A549 (cell line): ENCODE measurements at regions not wholly inside any gene's neighbourhood (a gene's known extent, or its start where the extent isn't known, plus 50 kb on each side); places are given as distances from the start of the nearest gene placed in this dataset.

ENCODE experiments used
- ATAC-seq, 2 experiments: fragments of 200-7000 bp in 1 of 2; fragments of >200 bp in 1 of 2; cut with Nextera tagmentation in 1 of 2; cut with Tn5 transposase in 1 of 2; 3 replicates each; pipeline versions ENCODE4 v1.8.0 to v1.9.1; 2018 to 2020; ENCODE audit warnings: mild to moderate bottlenecking in 1 of 2, moderate library complexity in 1 of 2
- CTCF ChIA-PET: fragments of 300-600 bp; sonication (Branson Sonifier 250); formaldehyde crosslinking; extraction: SDS; loops from one replicate; lab custom pipeline; 2021; ENCODE audit warnings: antibody characterized with exemption, inconsistent platforms; lab: Yijun Ruan, JAX
- POLR2A ChIA-PET: fragments of 350-600 bp; formaldehyde crosslinking; extraction: SDS; loops from one replicate; lab custom pipeline; 2021; ENCODE audit warnings: antibody characterized with exemption, inconsistent platforms; lab: Yijun Ruan, JAX
- DNase-seq, 2 experiments: peaks; one replicate each; pipeline versions ENCODE4 v3.0.0 to v3.0.0-alpha.2; 2011 to 2016; ENCODE audit warnings: low read depth in 1 of 2, low spot score in 1 of 2
- FAIRE-seq: peaks from 2 replicates; lab custom pipeline; 2011; peaks lifted over from hg19 to GRCh38; lab: Jason Lieb, UNC
- H3K27ac ChIP-seq, 2 experiments: fragments of >200 bp; sonication (Bioruptor Twin); formaldehyde crosslinking; 3 replicates each; pipeline ENCODE4 v1.5.1; 2016 to 2017
- H3K4me1 ChIP-seq: fragments of >200 bp; sonication (Bioruptor Twin); formaldehyde crosslinking; 3 replicates; pipeline ENCODE4 v1.6.1; 2016
- H3K4me2 ChIP-seq: fragments of >200 bp; sonication (Bioruptor Twin); formaldehyde crosslinking; 3 replicates; pipeline ENCODE4 v1.6.1; 2016
- H3K4me3 ChIP-seq: fragments of >200 bp; sonication (Bioruptor Twin); formaldehyde crosslinking; 3 replicates; pipeline ENCODE4 v1.5.1; 2016
- H3K9me3 ChIP-seq: fragments of >200 bp; sonication (Bioruptor Twin); formaldehyde crosslinking; 3 replicates; pipeline ENCODE4 v1.6.1; 2016
- EHMT2 ChIP-seq: fragments of 200-600 bp; sonication (generic); IDR thresholded peaks from 2 replicates; pipeline ENCODE4 v1.6.1; 2016; ENCODE audit warnings: antibody characterized with exemption, low read depth, mild to moderate bottlenecking, moderate library complexity
- FOSB ChIP-seq: fragments of 250-450 bp; sonication (Bioruptor Pico); IDR thresholded peaks from 2 replicates; pipeline ENCODE4 v1.5.0; 2020; ENCODE audit warnings: mild to moderate bottlenecking, moderate library complexity
- HDAC2 ChIP-seq: fragments of 200-600 bp; sonication (generic); IDR thresholded peaks from 2 replicates; pipeline ENCODE4 v1.6.1; 2016
- HES2 ChIP-seq: fragments of >200 bp; sonication (Bioruptor Twin); formaldehyde crosslinking; IDR thresholded peaks from 2 replicates; pipeline ENCODE4 v1.6.1; 2016
- HOXA7 ChIP-seq: fragments of 250-450 bp; sonication (Bioruptor Pico); IDR thresholded peaks from 2 replicates; pipeline ENCODE4 v1.5.0; 2020; ENCODE audit warnings: mild to moderate bottlenecking, moderate library complexity
- JUN ChIP-seq, 2 experiments: fragments of >200 bp; sonication (Bioruptor Twin); formaldehyde crosslinking; IDR thresholded peaks; 2 replicates in 1 of 2; 3 replicates in 1 of 2; pipeline ENCODE4 v1.6.1; 2016 to 2017
- KDM5A ChIP-seq: fragments of 200-600 bp; sonication (generic); IDR thresholded peaks from 2 replicates; pipeline ENCODE4 v1.6.1; 2016; ENCODE audit warnings: antibody characterized with exemption, mild to moderate bottlenecking
- MAZ ChIP-seq: fragments of 150-350 bp; IDR thresholded peaks from 2 replicates; pipeline ENCODE4 v1.6.1; 2014; ENCODE audit warnings: antibody characterized with exemption, low read depth, low read length, borderline replicate concordance
- MYC ChIP-seq: IDR thresholded peaks from 2 replicates; pipeline ENCODE4 v1.6.1; 2012; ENCODE audit warnings: mild to moderate bottlenecking, inconsistent platforms, low read length, improper control_type of control experiment, borderline replicate concordance
- NFE2L2 ChIP-seq: fragments of 150-350 bp; conservative IDR thresholded peaks from 2 replicates; pipeline ENCODE4 v1.6.1; 2014; ENCODE audit warnings: low read length
- NPAS2 ChIP-seq: fragments of 250-450 bp; sonication (Bioruptor Pico); IDR thresholded peaks from 2 replicates; pipeline ENCODE4 v1.8.0; 2022; ENCODE audit warnings: mild to moderate bottlenecking, moderate library complexity, borderline replicate concordance
- NR3C1 ChIP-seq: fragments of >200 bp; sonication (Bioruptor Twin); formaldehyde crosslinking; IDR thresholded peaks from 3 replicates; pipeline ENCODE4 v1.6.1; 2017
- POLR2A ChIP-seq: IDR thresholded peaks from 2 replicates; pipeline ENCODE4 v1.6.1; 2012; ENCODE audit warnings: mild to moderate bottlenecking, low read length
- POLR2AphosphoS2 ChIP-seq: conservative IDR thresholded peaks from 2 replicates; pipeline ENCODE4 v1.6.1; 2012; ENCODE audit warnings: low read length, improper control_type of control experiment, inconsistent platforms
- RAD21 ChIP-seq, 2 experiments: fragments of >200 bp in 1 of 2; sonication (Bioruptor Twin) in 1 of 2; formaldehyde crosslinking in 1 of 2; IDR thresholded peaks in 1 of 2; conservative IDR thresholded peaks in 1 of 2; 2 replicates in 1 of 2; 3 replicates in 1 of 2; pipeline ENCODE4 v1.6.1; 2012 to 2018; ENCODE audit warnings: inconsistent platforms in 1 of 2
- RARB ChIP-seq: fragments of 250-450 bp; sonication (Bioruptor Pico); IDR thresholded peaks from 2 replicates; pipeline ENCODE4 v1.8.0; 2021; ENCODE audit warnings: mild to moderate bottlenecking, moderate library complexity
- RCOR1 ChIP-seq: fragments of 150-350 bp; IDR thresholded peaks from 2 replicates; pipeline ENCODE4 v1.6.1; 2014; ENCODE audit warnings: antibody characterized with exemption, low read length, low read depth
- SREBF2 ChIP-seq: fragments of 450-650 bp; IDR thresholded peaks from 2 replicates; pipeline ENCODE4 v1.6.1; 2014; ENCODE audit warnings: mild to moderate bottlenecking, moderate library complexity
- TFCP2L1 ChIP-seq: fragments of 250-450 bp; sonication (Bioruptor Pico); IDR thresholded peaks from 2 replicates; pipeline ENCODE4 v1.5.0; 2021; ENCODE audit warnings: mild to moderate bottlenecking
- TP53 ChIP-seq: fragments of 250-450 bp; sonication (Bioruptor Pico); IDR thresholded peaks from 2 replicates; pipeline ENCODE4 v1.5.0; 2021; ENCODE audit warnings: mild to moderate bottlenecking, moderate library complexity
- ZC3H11A ChIP-seq: fragments of 450-650 bp; IDR thresholded peaks from 2 replicates; pipeline ENCODE4 v1.6.1; 2014; ENCODE audit warnings: antibody characterized with exemption, mild to moderate bottlenecking
- ZFP36 ChIP-seq: fragments of 450-650 bp; IDR thresholded peaks from 2 replicates; pipeline ENCODE4 v1.6.1; 2014; ENCODE audit warnings: borderline replicate concordance; ENCODE audit not compliant: partially characterized antibody
- ZSCAN20 ChIP-seq: fragments of 250-450 bp; sonication (Bioruptor Pico); IDR thresholded peaks from 2 replicates; pipeline ENCODE4 v1.8.0; 2022; ENCODE audit warnings: mild to moderate bottlenecking, moderate library complexity
- WGBS: methylation state at CpG from one replicate; pipeline ENCODE4 v1.1.6; 2017; ENCODE audit errors: missing lambda C conversion rate; 5-methylcytosine and 5-hydroxymethylcytosine counted together
- TF ChIP-seq, protein P1 (sequence below): IDR thresholded peaks from 2 replicates; pipeline ENCODE4 v1.6.1; 2012
- TF ChIP-seq, protein P2 (sequence below): fragments of 450-650 bp; IDR thresholded peaks from 2 replicates; pipeline ENCODE4 v1.6.1; 2014; ENCODE audit warnings: antibody characterized with exemption
- TF ChIP-seq, protein P3 (sequence below): fragments of >200 bp; sonication (Bioruptor Twin); formaldehyde crosslinking; IDR thresholded peaks from 3 replicates; pipeline ENCODE4 v1.6.1; 2016
- TF ChIP-seq, protein P4 (sequence below): IDR thresholded peaks from 2 replicates; pipeline ENCODE4 v1.6.1; 2012; ENCODE audit warnings: low read depth, borderline replicate concordance
- TF ChIP-seq, protein P5 (sequence below): fragments of 200-600 bp; sonication (generic); IDR thresholded peaks from 2 replicates; pipeline ENCODE4 v1.6.1; 2016; ENCODE audit warnings: antibody characterized with exemption, mild to moderate bottlenecking, moderate library complexity

GRCh38 chr13:73242515-73243015, 183.8 kb downstream of the KLF5 start:
- Histone ChIP-seq H3K4me1 (no peaks in the 10 kb centered on the region), H3K4me3 (no peak overlapping the region)
- TF ChIP-seq ZFP36 (no peak), KDM5A (no peak), POLR2A (no peak), HDAC2 (no peak), EHMT2 (no peak), NR3C1 (no peak), POLR2AphosphoS2 (no peak), FOSB (CRISPR knock-in tag) (no peak), MAZ (no peak), NFE2L2 (no peak), HES2 (no peak)
- TF ChIP-seq, protein P1, sequence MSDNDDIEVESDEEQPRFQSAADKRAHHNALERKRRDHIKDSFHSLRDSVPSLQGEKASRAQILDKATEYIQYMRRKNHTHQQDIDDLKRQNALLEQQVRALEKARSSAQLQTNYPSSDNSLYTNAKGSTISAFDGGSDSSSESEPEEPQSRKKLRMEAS, result no peak
- TF ChIP-seq, protein P2, sequence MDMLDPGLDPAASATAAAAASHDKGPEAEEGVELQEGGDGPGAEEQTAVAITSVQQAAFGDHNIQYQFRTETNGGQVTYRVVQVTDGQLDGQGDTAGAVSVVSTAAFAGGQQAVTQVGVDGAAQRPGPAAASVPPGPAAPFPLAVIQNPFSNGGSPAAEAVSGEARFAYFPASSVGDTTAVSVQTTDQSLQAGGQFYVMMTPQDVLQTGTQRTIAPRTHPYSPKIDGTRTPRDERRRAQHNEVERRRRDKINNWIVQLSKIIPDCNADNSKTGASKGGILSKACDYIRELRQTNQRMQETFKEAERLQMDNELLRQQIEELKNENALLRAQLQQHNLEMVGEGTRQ, result no peak
- TF ChIP-seq, all 56 proteins: peak for 0
- no peak for FAIRE-seq
- H3K4me2 ChIP-seq, result no peak overlapping the region
- no peak for ATAC-seq
- no peak overlapping the region for H3K27ac ChIP-seq
- 75% methylated on average over 2 of the region's 2 CpGs for WGBS
- ChIA-PET CTCF (no interaction called here), POLR2A (no interaction called here)
- DNase-seq, result no peak
- no peaks in the 10 kb centered on the region for H3K9me3 ChIP-seq

DNA sequence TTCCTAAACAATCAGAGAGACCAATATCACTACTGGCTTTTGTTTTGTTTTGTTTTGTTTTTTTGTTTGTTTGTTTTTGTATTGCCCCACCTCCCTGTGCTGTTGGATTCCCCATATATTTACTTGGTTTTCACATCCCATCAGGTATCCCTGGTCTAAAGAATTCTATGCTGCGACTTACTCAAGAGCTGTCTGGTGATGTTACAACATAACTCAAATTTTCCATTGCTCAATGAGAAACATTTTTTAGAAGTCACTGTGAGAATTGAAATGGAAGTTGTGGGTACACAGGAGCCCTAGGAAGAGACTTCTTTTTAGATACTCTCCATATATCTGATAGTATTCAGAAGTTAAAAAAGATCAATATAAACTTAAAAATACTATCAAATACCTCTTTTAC, 181.4 kb downstream of the KLF5 start:
- H3K4me3 ChIP-seq, result no peak overlapping the region

More for the DNA sequence above, 181.4 kb downstream of the KLF5 start:
- 78% methylated on average over 1 of the region's 1 CpG for WGBS
- ATAC-seq (no peak), DNase-seq (no peak), FAIRE-seq (no peak)
- Histone ChIP-seq H3K4me1 (no peaks in the 10 kb centered on the region), H3K9me3 (no peaks in the 10 kb centered on the region), H3K27ac (no peak overlapping the region), H3K4me2 (no peak overlapping the region)
- TF ChIP-seq HOXA7 (CRISPR knock-in tag), result no peak
- TF ChIP-seq, protein P3, sequence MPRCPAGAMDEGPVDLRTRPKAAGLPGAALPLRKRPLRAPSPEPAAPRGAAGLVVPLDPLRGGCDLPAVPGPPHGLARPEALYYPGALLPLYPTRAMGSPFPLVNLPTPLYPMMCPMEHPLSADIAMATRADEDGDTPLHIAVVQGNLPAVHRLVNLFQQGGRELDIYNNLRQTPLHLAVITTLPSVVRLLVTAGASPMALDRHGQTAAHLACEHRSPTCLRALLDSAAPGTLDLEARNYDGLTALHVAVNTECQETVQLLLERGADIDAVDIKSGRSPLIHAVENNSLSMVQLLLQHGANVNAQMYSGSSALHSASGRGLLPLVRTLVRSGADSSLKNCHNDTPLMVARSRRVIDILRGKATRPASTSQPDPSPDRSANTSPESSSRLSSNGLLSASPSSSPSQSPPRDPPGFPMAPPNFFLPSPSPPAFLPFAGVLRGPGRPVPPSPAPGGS, result no peak
- TF ChIP-seq MYC, result no peak
- TF ChIP-seq RCOR1, result no peak
- TF ChIP-seq, protein P4, sequence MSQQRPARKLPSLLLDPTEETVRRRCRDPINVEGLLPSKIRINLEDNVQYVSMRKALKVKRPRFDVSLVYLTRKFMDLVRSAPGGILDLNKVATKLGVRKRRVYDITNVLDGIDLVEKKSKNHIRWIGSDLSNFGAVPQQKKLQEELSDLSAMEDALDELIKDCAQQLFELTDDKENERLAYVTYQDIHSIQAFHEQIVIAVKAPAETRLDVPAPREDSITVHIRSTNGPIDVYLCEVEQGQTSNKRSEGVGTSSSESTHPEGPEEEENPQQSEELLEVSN, result no peak
- no peak for TF ChIP-seq NR3C1
- TF ChIP-seq, protein P5, sequence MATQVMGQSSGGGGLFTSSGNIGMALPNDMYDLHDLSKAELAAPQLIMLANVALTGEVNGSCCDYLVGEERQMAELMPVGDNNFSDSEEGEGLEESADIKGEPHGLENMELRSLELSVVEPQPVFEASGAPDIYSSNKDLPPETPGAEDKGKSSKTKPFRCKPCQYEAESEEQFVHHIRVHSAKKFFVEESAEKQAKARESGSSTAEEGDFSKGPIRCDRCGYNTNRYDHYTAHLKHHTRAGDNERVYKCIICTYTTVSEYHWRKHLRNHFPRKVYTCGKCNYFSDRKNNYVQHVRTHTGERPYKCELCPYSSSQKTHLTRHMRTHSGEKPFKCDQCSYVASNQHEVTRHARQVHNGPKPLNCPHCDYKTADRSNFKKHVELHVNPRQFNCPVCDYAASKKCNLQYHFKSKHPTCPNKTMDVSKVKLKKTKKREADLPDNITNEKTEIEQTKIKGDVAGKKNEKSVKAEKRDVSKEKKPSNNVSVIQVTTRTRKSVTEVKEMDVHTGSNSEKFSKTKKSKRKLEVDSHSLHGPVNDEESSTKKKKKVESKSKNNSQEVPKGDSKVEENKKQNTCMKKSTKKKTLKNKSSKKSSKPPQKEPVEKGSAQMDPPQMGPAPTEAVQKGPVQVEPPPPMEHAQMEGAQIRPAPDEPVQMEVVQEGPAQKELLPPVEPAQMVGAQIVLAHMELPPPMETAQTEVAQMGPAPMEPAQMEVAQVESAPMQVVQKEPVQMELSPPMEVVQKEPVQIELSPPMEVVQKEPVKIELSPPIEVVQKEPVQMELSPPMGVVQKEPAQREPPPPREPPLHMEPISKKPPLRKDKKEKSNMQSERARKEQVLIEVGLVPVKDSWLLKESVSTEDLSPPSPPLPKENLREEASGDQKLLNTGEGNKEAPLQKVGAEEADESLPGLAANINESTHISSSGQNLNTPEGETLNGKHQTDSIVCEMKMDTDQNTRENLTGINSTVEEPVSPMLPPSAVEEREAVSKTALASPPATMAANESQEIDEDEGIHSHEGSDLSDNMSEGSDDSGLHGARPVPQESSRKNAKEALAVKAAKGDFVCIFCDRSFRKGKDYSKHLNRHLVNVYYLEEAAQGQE, result no peak
- no peak for TF ChIP-seq FOSB (CRISPR knock-in tag)
- no peak for TF ChIP-seq JUN (IDR thresholded peaks at IDR 0.05)
- TF ChIP-seq HES2, result no peak
- TF ChIP-seq RARB (CRISPR knock-in tag), result no peak
- TF ChIP-seq, protein P1, result no peak
- TF ChIP-seq TP53 (CRISPR knock-in tag), result no peak
- no peak for TF ChIP-seq TFCP2L1 (CRISPR knock-in tag)
- no peak for TF ChIP-seq NPAS2 (CRISPR knock-in tag)
- TF ChIP-seq RAD21 (conservative IDR thresholded peaks at IDR 0.05 in 1 of 2, IDR thresholded peaks at IDR 0.05 in 1 of 2), result no peak
- no peak for TF ChIP-seq ZSCAN20 (CRISPR knock-in tag)
- no peak for TF ChIP-seq ZC3H11A
- no peak for TF ChIP-seq SREBF2
- POLR2A ChIA-PET, result no interaction called here
- CTCF ChIA-PET, result interaction anchor here (0.9 kb wide), 1 partner anchor 13 kb away, joined by 3 read pairs; no protein-coding TSS in a partner anchor
